Trophoblast cell (in vitro differentiated cells and primary cell): ENCODE measurements at regions not wholly inside any gene's neighbourhood (a gene's known extent, or its start where the extent isn't known, plus 50 kb on each side); places are given as distances from the start of the nearest gene placed in this dataset.

Experiments
- DNase-seq, 2 donors: peaks; one replicate each; pipeline ENCODE4 v3.0.0-alpha.2; 2016
- H2AFZ ChIP-seq: 2 replicates; pipeline ENCODE4 v1.6.1; 2013; ENCODE audit warnings: low read length, moderate library complexity, mild to moderate bottlenecking; ENCODE audit not compliant: insufficient read depth, poor library complexity
- H2AK5ac ChIP-seq: 2 replicates; pipeline ENCODE4 v1.6.1; 2013; ENCODE audit warnings: mild to moderate bottlenecking, low read length
- H2BK120ac ChIP-seq: 2 replicates; pipeline ENCODE4 v1.6.1; 2013; ENCODE audit warnings: low read length, mild to moderate bottlenecking, moderate library complexity; ENCODE audit not compliant: insufficient read depth, poor library complexity
- H2BK12ac ChIP-seq: 2 replicates; pipeline ENCODE4 v1.6.1; 2013; ENCODE audit warnings: mild to moderate bottlenecking, low read length, moderate library complexity
- H2BK5ac ChIP-seq: 2 replicates; pipeline ENCODE4 v1.6.1; 2013; ENCODE audit warnings: low read length, low read depth, moderate library complexity, mild to moderate bottlenecking; ENCODE audit not compliant: poor library complexity
- H3K14ac ChIP-seq: 2 replicates; pipeline ENCODE4 v1.6.1; 2013; ENCODE audit warnings: mild to moderate bottlenecking, low read length
- H3K18ac ChIP-seq: 2 replicates; pipeline ENCODE4 v1.6.1; 2013; ENCODE audit warnings: mild to moderate bottlenecking, low read length
- H3K23ac ChIP-seq: 2 replicates; pipeline ENCODE4 v1.6.1; 2013; ENCODE audit warnings: low read length
- H3K27ac ChIP-seq: 2 replicates; pipeline ENCODE4 v1.5.1; 2013; ENCODE audit warnings: low read depth, mild to moderate bottlenecking, inconsistent platforms, low read length, moderate library complexity
- H3K27me3 ChIP-seq: 2 replicates; pipeline ENCODE4 v1.6.1; 2013; ENCODE audit warnings: inconsistent platforms, mild to moderate bottlenecking, low read length, moderate library complexity; ENCODE audit not compliant: insufficient read depth
- H3K36me3 ChIP-seq, 2 experiments: 1 replicate in 1 of 2; 2 replicates in 1 of 2; pipeline ENCODE4 v1.6.1; 2013; ENCODE audit warnings: low read length in 2 of 2, mild to moderate bottlenecking in 2 of 2, moderate library complexity in 1 of 2; ENCODE audit not compliant: insufficient read depth in 2 of 2, control insufficient read depth in 1 of 2
- H3K4ac ChIP-seq: 2 replicates; pipeline ENCODE4 v1.6.1; 2013; ENCODE audit warnings: low read depth, mild to moderate bottlenecking, low read length, moderate library complexity
- H3K4me1 ChIP-seq, 2 experiments: 1 replicate in 1 of 2; 2 replicates in 1 of 2; pipeline ENCODE4 v1.6.1; 2013; ENCODE audit warnings: low read length in 2 of 2, mild to moderate bottlenecking in 2 of 2, moderate library complexity in 1 of 2; ENCODE audit not compliant: insufficient read depth in 2 of 2, control insufficient read depth in 1 of 2
- H3K4me2 ChIP-seq: 2 replicates; pipeline ENCODE4 v1.6.1; 2013; ENCODE audit warnings: inconsistent platforms, mild to moderate bottlenecking, low read length, moderate library complexity
- H3K4me3 ChIP-seq: 2 replicates; pipeline ENCODE4 v1.5.1; 2013; ENCODE audit warnings: mild to moderate bottlenecking, low read depth, low read length, inconsistent platforms
- H3K79me1 ChIP-seq: one replicate; pipeline ENCODE4 v1.6.1; 2013; ENCODE audit warnings: low read length
- H3K79me2 ChIP-seq: 2 replicates; pipeline ENCODE4 v1.6.1; 2013; ENCODE audit warnings: low read length, mild to moderate bottlenecking; ENCODE audit not compliant: control insufficient read depth, insufficient read depth, poor library complexity
- H3K9ac ChIP-seq: 2 replicates; pipeline ENCODE4 v1.6.1; 2013; ENCODE audit warnings: mild to moderate bottlenecking, low read length
- H3K9me3 ChIP-seq: 2 replicates; pipeline ENCODE4 v1.6.1; 2013; ENCODE audit warnings: low read depth, mild to moderate bottlenecking, control low read depth, inconsistent platforms, low read length; ENCODE audit not compliant: insufficient read depth
- H4K12ac ChIP-seq: 2 replicates; pipeline ENCODE4 v1.6.1; 2013; ENCODE audit warnings: low read depth, mild to moderate bottlenecking, low read length, moderate library complexity
- H4K8ac ChIP-seq: 2 replicates; pipeline ENCODE4 v1.6.1; 2013; ENCODE audit warnings: low read depth, mild to moderate bottlenecking, low read length, moderate library complexity
- H4K91ac ChIP-seq: one replicate; pipeline ENCODE4 v1.6.1; 2013; ENCODE audit warnings: low read depth, mild to moderate bottlenecking, low read length, moderate library complexity
- WGBS: extraction: QIAGEN DNeasy Blood & Tissue Kit; methylation state at CpG from one replicate; pipeline ENCODE4 v1.1.7; 2013; ENCODE audit warnings: missing lambda C conversion rate; ENCODE audit not compliant: insufficient read length, insufficient coverage; ENCODE audit errors: extremely low coverage; 5-methylcytosine and 5-hydroxymethylcytosine counted together

GRCh38 chr7:17104419-17104818, 194.0 kb upstream of the AHR start:
- Histone ChIP-seq H3K27me3 (no peaks in the 10 kb centered on the region), H4K12ac (no peak overlapping the region), H3K4me3 (no peak overlapping the region), H4K8ac (no peak overlapping the region), H3K9me3 (no peaks in the 10 kb centered on the region), H3K18ac (no peak overlapping the region), H3K23ac (no peak overlapping the region), H2AK5ac (no peak overlapping the region), H2BK5ac (no peak overlapping the region), H2AFZ (no peak overlapping the region), H3K36me3 (no peaks in the 10 kb centered on the region), H3K79me1 (no peaks in the 10 kb centered on the region), H3K14ac (no peak overlapping the region), H3K4me1 (peaks cover 0 to 2% of the 10 kb centered on the region in 2 experiments), H2BK12ac (no peak overlapping the region), H3K27ac (no peak overlapping the region), H3K4ac (no peak overlapping the region), H4K91ac (no peak overlapping the region), H3K9ac (no peak overlapping the region), H2BK120ac (no peak overlapping the region), H3K79me2 (no peaks in the 10 kb centered on the region), H3K4me2 (no peak overlapping the region)
- DNase-seq: no peak
- WGBS: no CpG with 5 or more reads among the region's 3 CpGs

- no peak overlapping the region for H3K23ac ChIP-seq
- H3K4ac ChIP-seq: no peak overlapping the region
- DNase-seq: no peak
- no peak overlapping the region for H3K14ac ChIP-seq
- no peak overlapping the region for H2AFZ ChIP-seq
- H3K27ac ChIP-seq: no peak overlapping the region
- H3K27me3 ChIP-seq: no peaks in the 10 kb centered on the region
- no peak overlapping the region for H4K8ac ChIP-seq
- no peaks in the 10 kb centered on the region for H3K4me1 ChIP-seq
- H2BK5ac ChIP-seq: no peak overlapping the region
- no peak overlapping the region for H3K9ac ChIP-seq
- H3K4me3 ChIP-seq: no peak overlapping the region
- no peak overlapping the region for H2BK120ac ChIP-seq
- H3K18ac ChIP-seq: no peak overlapping the region
- no peak overlapping the region for H4K91ac ChIP-seq
- no peaks in the 10 kb centered on the region for H3K36me3 ChIP-seq
- H2BK12ac ChIP-seq: no peak overlapping the region
- H3K9me3 ChIP-seq: no peaks in the 10 kb centered on the region
- no peaks in the 10 kb centered on the region for H3K79me1 ChIP-seq
- no peak overlapping the region for H4K12ac ChIP-seq
- H3K4me2 ChIP-seq: no peak overlapping the region
- H3K79me2 ChIP-seq: no peaks in the 10 kb centered on the region
- no peak overlapping the region for H2AK5ac ChIP-seq
These were observed 192.8 kb upstream of the AHR start for GRCh38 chr7:17105701-17106100.

- Histone ChIP-seq H3K27ac (no peak overlapping the region), H4K12ac (no peak overlapping the region), H3K36me3 (no peaks in the 10 kb centered on the region), H3K18ac (no peak overlapping the region), H3K9me3 (no peaks in the 10 kb centered on the region), H2BK120ac (no peak overlapping the region), H3K27me3 (no peaks in the 10 kb centered on the region), H3K79me1 (no peaks in the 10 kb centered on the region), H2AFZ (no peak overlapping the region), H4K8ac (no peak overlapping the region), H3K79me2 (no peaks in the 10 kb centered on the region), H3K4ac (no peak overlapping the region), H2AK5ac (no peak overlapping the region), H2BK12ac (no peak overlapping the region), H3K4me1 (no peaks in the 10 kb centered on the region), H3K4me3 (no peak overlapping the region), H2BK5ac (no peak overlapping the region), H3K9ac (no peak overlapping the region), H3K23ac (no peak overlapping the region), H3K14ac (no peak overlapping the region), H4K91ac (no peak overlapping the region), H3K4me2 (no peak overlapping the region)
- WGBS: no CpG with 5 or more reads among the region's 2 CpGs
- DNase-seq: no peak
These were observed 190.3 kb upstream of the AHR start for GRCh38 chr7:17108049-17108584.

- Histone ChIP-seq H4K8ac (no peak overlapping the region), H3K4me1 (no peaks in the 10 kb centered on the region), H4K12ac (no peak overlapping the region), H2BK12ac (no peak overlapping the region), H3K36me3 (no peaks in the 10 kb centered on the region), H3K9me3 (no peaks in the 10 kb centered on the region), H2BK120ac (no peak overlapping the region), H3K79me1 (no peaks in the 10 kb centered on the region), H3K4me3 (no peak overlapping the region), H3K18ac (no peak overlapping the region), H4K91ac (no peak overlapping the region), H3K23ac (no peak overlapping the region), H3K14ac (no peak overlapping the region), H3K79me2 (no peaks in the 10 kb centered on the region), H3K27me3 (no peaks in the 10 kb centered on the region), H2AK5ac (no peak overlapping the region), H2AFZ (no peak overlapping the region), H3K4ac (no peak overlapping the region), H3K4me2 (no peak overlapping the region), H3K27ac (no peak overlapping the region), H3K9ac (no peak overlapping the region), H2BK5ac (no peak overlapping the region)
- no peak for DNase-seq
- WGBS: no CpG with 5 or more reads among the region's 2 CpGs
These were observed 189.4 kb upstream of the AHR start for GRCh38 chr7:17109020-17109419.
